ENCODE measurements at regions not wholly inside any gene's neighbourhood (a gene's known extent, or its start where the extent isn't known, plus 50 kb on each side); places are given as distances from the start of the nearest gene placed in this dataset.

DNA sequence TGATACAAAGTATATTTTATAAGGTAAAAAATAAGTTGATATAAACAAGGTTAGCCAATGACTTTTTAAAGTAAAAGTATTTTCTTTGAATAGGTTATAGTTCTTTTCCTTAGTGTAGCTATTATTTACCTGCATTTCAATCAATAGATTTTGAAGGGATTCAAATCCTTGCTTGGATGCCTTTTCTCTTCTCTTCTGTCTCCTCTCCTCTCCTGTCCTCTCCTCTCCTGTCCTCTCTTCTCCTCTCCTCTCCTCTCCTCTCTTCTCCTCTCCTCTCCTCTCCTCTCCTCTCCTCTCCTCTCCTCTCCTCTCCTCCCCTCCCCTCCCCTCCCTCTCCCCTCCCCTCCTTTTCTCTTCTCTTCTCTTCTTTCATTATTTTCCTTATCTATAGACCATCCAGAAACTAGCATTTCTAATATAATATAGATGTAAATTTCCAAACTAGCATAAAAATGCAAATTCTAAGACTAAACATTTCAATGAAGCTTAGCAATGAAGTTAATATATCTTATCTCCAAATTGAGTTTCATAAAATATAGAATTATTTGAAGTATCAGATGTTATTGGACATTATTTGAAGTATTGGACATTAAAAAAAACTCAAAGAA, 60.5 kb upstream of the PRKCQ start:
- DNase-seq (ENCODE audit: low read depth), result no peak

DNA sequence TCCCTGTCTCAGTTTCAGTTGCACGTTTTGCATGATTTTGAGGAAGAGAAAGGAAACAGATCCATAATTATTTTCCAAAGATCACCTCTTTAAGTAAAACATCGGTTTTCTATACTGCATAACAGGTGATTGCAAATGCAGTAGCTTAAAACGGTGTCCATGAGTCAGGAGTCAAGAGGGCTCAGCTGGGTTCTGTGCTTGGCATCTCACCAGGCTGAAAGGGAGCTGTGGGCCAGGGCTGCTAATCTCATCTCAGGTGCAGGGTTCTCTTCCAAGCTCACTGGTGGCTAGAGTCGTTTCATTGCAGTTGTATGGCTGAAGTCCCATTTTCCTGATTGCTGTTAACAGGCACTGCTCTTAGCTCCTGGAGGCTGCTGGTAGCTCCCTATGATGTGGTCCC, 57.0 kb upstream of the PRKCQ start:
- DNase-seq (ENCODE audit: low read depth), result no peak

DNA sequence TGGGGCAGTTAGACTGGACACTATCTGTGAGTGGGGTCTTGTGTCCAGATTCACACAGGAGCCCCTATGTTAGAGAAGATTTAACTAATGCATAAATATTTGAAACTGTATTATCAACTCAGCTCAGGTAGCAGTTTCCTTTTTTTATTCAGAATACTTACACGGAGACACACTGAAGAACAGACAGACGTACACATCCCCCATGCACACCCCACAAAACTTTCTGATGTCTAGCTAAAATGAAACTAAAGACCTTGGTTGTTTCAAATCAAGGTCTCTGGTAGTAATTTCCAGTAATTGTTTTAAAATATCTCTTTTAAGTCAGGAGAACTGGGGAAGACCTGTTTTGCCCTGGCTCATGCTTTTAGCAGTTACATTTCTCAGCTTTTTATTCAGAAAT, 55.7 kb upstream of the PRKCQ start:
- no peak for DNase-seq (ENCODE audit: low read depth)

Measured in GM04504 (cell line).